ENCODE measurements at regions not wholly inside any gene's neighbourhood (a gene's known extent, or its start where the extent isn't known, plus 50 kb on each side); places are given as distances from the start of the nearest gene placed in this dataset.

- TF ChIP-seq CTCF (IDR thresholded peaks at IDR 0.05), result no peak
- no peak for TF ChIP-seq POLR2A (IDR thresholded peaks at IDR 0.05)
Observed at GRCh38 chr16:72324578-72324977, 152.6 kb upstream of the PMFBP1 start.
